ENCODE measurements at regions not wholly inside any gene's neighbourhood (a gene's known extent, or its start where the extent isn't known, plus 50 kb on each side); places are given as distances from the start of the nearest gene placed in this dataset.

DNA sequence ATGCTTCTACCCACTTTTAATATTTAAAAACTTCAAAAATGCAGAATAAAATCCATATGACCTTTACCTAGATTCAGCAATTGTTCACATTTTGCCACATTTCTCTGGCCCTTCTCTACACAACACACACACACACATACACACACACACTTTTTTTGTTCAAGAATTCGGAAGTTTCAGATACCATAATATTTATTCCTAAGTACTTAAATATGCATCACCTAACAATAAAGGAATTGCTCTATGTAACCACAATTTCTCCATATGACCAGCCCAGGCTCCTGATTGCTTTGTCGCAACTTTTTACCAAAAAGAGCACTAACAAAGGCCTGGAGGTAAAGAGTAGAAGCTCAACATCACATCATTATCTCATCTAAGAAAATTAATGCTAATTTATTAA, 106.6 kb downstream of the FAS start:
- TF ChIP-seq, protein P1, sequence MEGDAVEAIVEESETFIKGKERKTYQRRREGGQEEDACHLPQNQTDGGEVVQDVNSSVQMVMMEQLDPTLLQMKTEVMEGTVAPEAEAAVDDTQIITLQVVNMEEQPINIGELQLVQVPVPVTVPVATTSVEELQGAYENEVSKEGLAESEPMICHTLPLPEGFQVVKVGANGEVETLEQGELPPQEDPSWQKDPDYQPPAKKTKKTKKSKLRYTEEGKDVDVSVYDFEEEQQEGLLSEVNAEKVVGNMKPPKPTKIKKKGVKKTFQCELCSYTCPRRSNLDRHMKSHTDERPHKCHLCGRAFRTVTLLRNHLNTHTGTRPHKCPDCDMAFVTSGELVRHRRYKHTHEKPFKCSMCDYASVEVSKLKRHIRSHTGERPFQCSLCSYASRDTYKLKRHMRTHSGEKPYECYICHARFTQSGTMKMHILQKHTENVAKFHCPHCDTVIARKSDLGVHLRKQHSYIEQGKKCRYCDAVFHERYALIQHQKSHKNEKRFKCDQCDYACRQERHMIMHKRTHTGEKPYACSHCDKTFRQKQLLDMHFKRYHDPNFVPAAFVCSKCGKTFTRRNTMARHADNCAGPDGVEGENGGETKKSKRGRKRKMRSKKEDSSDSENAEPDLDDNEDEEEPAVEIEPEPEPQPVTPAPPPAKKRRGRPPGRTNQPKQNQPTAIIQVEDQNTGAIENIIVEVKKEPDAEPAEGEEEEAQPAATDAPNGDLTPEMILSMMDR (conservative IDR thresholded peaks at IDR 0.05; ENCODE audit: low read depth, low read length) = no peak
- TF ChIP-seq EZH2 (IDR thresholded peaks at IDR 0.05; ENCODE audit: low read length, unreplicated experiment) = no peak
- no peak for TF ChIP-seq EZH2phosphoT487 (IDR thresholded peaks at IDR 0.05; ENCODE audit: borderline replicate concordance, low read length)
